Astrocyte of the spinal cord (primary cell): ENCODE measurements at regions not wholly inside any gene's neighbourhood (a gene's known extent, or its start where the extent isn't known, plus 50 kb on each side); places are given as distances from the start of the nearest gene placed in this dataset.

Experiments used
- DNase-seq: peaks from one replicate; pipeline ENCODE4 v3.0.0; 2011; ENCODE audit warnings: low read depth, low spot score
- H3K4me3 ChIP-seq: 2 replicates; pipeline ENCODE4 v1.5.1; 2011; ENCODE audit warnings: low read depth, mild to moderate bottlenecking, low read length, moderate library complexity
- CTCF ChIP-seq: IDR thresholded peaks from 2 replicates; pipeline ENCODE4 v1.5.1; 2012; ENCODE audit warnings: low read depth, mild to moderate bottlenecking, low read length, inconsistent platforms
- in situ Hi-C: cut with HindIII; loops from 2 replicates; pipeline ENCODE4 v1.10.0; 2017; ENCODE audit warnings: low sequenced_read_pairs

GRCh38 chr7:18144166-18144565 lies 116.5 kb upstream of the PRPS1L1 start:
- H3K4me3 ChIP-seq = no peak overlapping the region
- TF ChIP-seq CTCF = no peak
- DNase-seq = no peak
- in situ Hi-C loops = no loop called here

DNA sequence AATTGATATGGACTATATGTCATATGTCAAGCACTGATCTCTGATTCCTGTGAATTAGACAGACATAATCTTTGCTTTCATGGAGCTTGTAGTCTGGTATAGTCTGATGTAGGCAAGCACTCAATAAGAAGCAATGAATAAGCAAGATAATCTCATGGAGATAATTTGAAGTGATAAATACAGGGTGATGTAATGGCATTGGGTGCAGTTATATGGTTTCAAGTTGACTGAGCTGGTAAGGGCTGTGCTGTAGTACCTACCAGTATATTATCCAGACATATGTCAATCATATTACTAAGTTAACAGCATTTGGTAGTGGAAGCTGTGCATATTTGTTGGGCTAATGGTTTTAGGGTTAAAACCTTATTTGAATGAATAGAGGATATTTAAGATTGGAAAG lies 117.5 kb upstream of the PRPS1L1 start:
- no peak for DNase-seq
- no peak overlapping the region for H3K4me3 ChIP-seq
- in situ Hi-C loops = no loop called here
- TF ChIP-seq CTCF = no peak

DNA sequence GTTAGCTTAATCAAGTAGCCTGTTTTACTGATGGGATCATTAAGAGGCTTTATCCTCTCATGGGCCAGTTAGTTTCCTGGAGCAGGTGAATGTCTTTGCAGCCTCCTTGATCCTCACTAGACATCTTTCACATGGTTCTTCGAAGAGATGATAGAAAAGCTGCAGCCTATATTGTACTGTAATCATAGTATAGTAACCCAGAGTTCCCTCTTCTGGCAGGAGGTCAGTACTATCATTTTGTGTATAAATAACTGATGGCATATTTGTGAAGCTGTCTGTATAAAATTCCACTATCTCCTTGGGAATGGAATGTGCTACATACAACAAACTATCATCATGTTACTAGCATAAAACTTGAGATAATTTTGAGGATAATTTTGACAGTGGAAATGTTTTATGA lies 123.8 kb upstream of the PRPS1L1 start:
- no peak overlapping the region for H3K4me3 ChIP-seq
- peak; percentile 6 for TF ChIP-seq CTCF
- no peak for DNase-seq
- in situ Hi-C loops = no loop called here

DNA sequence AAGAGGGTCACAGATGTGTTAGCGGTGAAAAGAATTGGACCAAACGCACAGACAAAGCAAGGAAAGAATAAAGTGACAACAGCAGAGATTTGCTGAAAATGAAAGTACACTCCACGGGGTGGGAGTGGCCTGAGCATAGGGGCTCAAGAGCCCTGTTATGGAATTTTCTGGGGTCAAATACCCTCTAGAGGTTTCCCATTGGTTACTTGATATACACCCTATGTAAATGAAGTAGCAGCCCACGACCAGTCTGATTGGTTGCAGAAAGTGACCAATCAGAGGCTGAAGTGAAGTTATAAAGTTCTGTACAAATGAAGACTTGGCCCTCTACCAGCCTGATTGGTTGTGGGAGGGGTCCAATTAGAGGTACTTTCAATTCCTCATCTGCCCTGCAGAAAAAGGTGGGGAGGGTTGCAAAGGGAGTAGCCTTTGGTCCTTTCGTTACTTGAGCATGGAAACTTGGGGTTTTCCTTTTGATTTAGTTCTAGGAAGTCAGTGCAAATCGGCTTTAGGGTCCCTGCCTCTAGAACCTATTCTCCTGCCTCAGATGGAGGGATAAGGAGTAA lies 125.6 kb upstream of the PRPS1L1 start:
- TF ChIP-seq CTCF = no peak
- H3K4me3 ChIP-seq = no peak overlapping the region
- in situ Hi-C loops = no loop called here
- DNase-seq = no peak

GRCh38 chr7:18154726-18155125 lies 127.1 kb upstream of the PRPS1L1 start:
- DNase-seq = no peak
- in situ Hi-C loops = no loop called here
- H3K4me3 ChIP-seq = no peak overlapping the region
- TF ChIP-seq CTCF = no peak

GRCh38 chr7:18157233-18157632 lies 129.6 kb upstream of the PRPS1L1 start:
- H3K4me3 ChIP-seq = no peak overlapping the region
- TF ChIP-seq CTCF = no peak
- in situ Hi-C loops = no loop called here
- no peak for DNase-seq

- no peak overlapping the region for H3K4me3 ChIP-seq
- TF ChIP-seq CTCF = no peak
- DNase-seq = no peak
- in situ Hi-C loops = no loop called here
These were observed 135.0 kb upstream of the PRPS1L1 start for GRCh38 chr7:18162657-18163056.
